B cell (primary cell): ENCODE measurements at regions not wholly inside any gene's neighbourhood (a gene's known extent, or its start where the extent isn't known, plus 50 kb on each side); places are given as distances from the start of the nearest gene placed in this dataset.

ENCODE experiments used
- ATAC-seq: fragments of 200-7000 bp; cut with Tn5 transposase; one replicate; pipeline ENCODE4 v1.10.0; 2021; ENCODE audit warnings: low read depth, mild to moderate bottlenecking, moderate number of reproducible peaks, moderate library complexity
- CTCF ChIA-PET: fragments of 350-600 bp; sonication (Branson Sonifier 250); formaldehyde crosslinking; loops from one replicate; lab custom pipeline; 2021; ENCODE audit warnings: antibody characterized with exemption, inconsistent platforms; lab: Charles Lee
- POLR2A ChIA-PET: fragments of 350-600 bp; sonication (Branson Sonifier 250); formaldehyde crosslinking; loops from one replicate; lab custom pipeline; 2021; ENCODE audit warnings: antibody characterized with exemption; lab: Charles Lee
- DNase-seq: peaks from one replicate; pipeline ENCODE4 v3.0.0; 2013
- H2AFZ ChIP-seq: 2 replicates; pipeline ENCODE4 v1.6.1; 2012; ENCODE audit warnings: mild to moderate bottlenecking, low read depth, low read length; ENCODE audit not compliant: insufficient read depth, poor library complexity, severe bottlenecking
- H3K27ac ChIP-seq, 2 donors: 1 replicate in 1 of 2; 2 replicates in 1 of 2; pipeline ENCODE4 v1.5.1; 2012 to 2013; ENCODE audit warnings: low read length in 2 of 2, mild to moderate bottlenecking in 2 of 2, moderate library complexity in 1 of 2
- H3K27me3 ChIP-seq, 4 experiments: fragments of 200-600 bp in 1 of 4; sonication (generic) in 1 of 4; replicated peaks in 1 of 4; 1 replicate in 2 of 4; 2 replicates in 2 of 4; pipeline versions ENCODE4 v1.6.1 to v1.7.0; 2013 to 2016; ENCODE audit warnings: low read length in 3 of 4, mild to moderate bottlenecking in 2 of 4, mixed read lengths in 1 of 4, moderate library complexity in 1 of 4; ENCODE audit not compliant: insufficient read depth in 4 of 4, control insufficient read depth in 3 of 4; ENCODE audit errors: control extremely low read depth in 1 of 4
- H3K36me3 ChIP-seq, 2 experiments: replicated peaks in 1 of 2; 1 replicate in 1 of 2; 2 replicates in 1 of 2; pipeline versions ENCODE4 v1.6.1 to v1.7.1; 2013; ENCODE audit warnings: low read length in 1 of 2; ENCODE audit not compliant: insufficient read depth in 2 of 2, control insufficient read depth in 1 of 2; ENCODE audit errors: control extremely low read depth in 1 of 2, extremely low read depth in 1 of 2
- H3K4me1 ChIP-seq, 2 donors: fragments of 200-600 bp in 1 of 2; sonication (generic) in 1 of 2; 1 replicate in 1 of 2; 2 replicates in 1 of 2; pipeline versions ENCODE4 v1.5.1 to v1.6.1; 2013 to 2017; ENCODE audit warnings: low read length in 2 of 2; ENCODE audit not compliant: control insufficient read depth in 2 of 2, insufficient read depth in 2 of 2
- H3K4me2 ChIP-seq: replicated peaks from 2 replicates; pipeline ENCODE3; 2012; ENCODE audit warnings: mild to moderate bottlenecking, low read depth, low read length; ENCODE audit not compliant: poor library complexity, severe bottlenecking
- H3K4me3 ChIP-seq, 5 experiments: fragments of 200-600 bp in 1 of 5; sonication (generic) in 1 of 5; 1 replicate in 3 of 5; 2 replicates in 2 of 5; pipeline versions ENCODE4 v1.5.1 to v1.7.0; 2011 to 2016; ENCODE audit warnings: low read length in 4 of 5, mild to moderate bottlenecking in 4 of 5, low read depth in 2 of 5, control low read depth in 1 of 5, moderate library complexity in 1 of 5; ENCODE audit not compliant: insufficient read depth in 1 of 5; ENCODE audit errors: control extremely low read depth in 1 of 5, extremely low read depth in 1 of 5
- H3K79me2 ChIP-seq: fragments of 200-600 bp; sonication (generic); one replicate; pipeline ENCODE4 v1.6.0; 2016; ENCODE audit warnings: low read length; ENCODE audit not compliant: control insufficient read depth, insufficient read depth
- H3K9ac ChIP-seq: fragments of 200-600 bp; sonication (generic); 2 replicates; pipeline ENCODE4 v1.6.1; 2017; ENCODE audit warnings: mild to moderate bottlenecking, low read length, moderate library complexity
- H3K9me3 ChIP-seq, 3 donors: one replicate each; pipeline versions ENCODE4 v1.6.1 to v1.7.1; 2013; ENCODE audit warnings: low read length in 2 of 3; ENCODE audit not compliant: control insufficient read depth in 2 of 3, insufficient read depth in 1 of 3; ENCODE audit errors: control extremely low read depth in 1 of 3
- H4K20me1 ChIP-seq: 2 replicates; pipeline ENCODE4 v1.6.0; 2012; ENCODE audit warnings: mild to moderate bottlenecking, low read length; ENCODE audit not compliant: insufficient read depth, control insufficient read depth, poor library complexity, severe bottlenecking
- H3K27ac Mint-ChIP-seq: one replicate; pipeline ENCODE4 v1.8.0; 2021; ENCODE audit warnings: mixed read lengths
- H3K27me3 Mint-ChIP-seq: one replicate; pipeline ENCODE4 v1.8.0; 2021; ENCODE audit warnings: mixed read lengths
- H3K4me1 Mint-ChIP-seq: one replicate; pipeline ENCODE4 v1.8.0; 2021; ENCODE audit warnings: mixed read lengths
- H3K4me3 Mint-ChIP-seq: one replicate; pipeline ENCODE4 v1.8.0; 2021; ENCODE audit warnings: mixed read lengths
- H3K9me3 Mint-ChIP-seq: one replicate; pipeline ENCODE4 v1.8.0; 2022; ENCODE audit warnings: mixed read lengths; ENCODE audit not compliant: insufficient read depth
- CTCF ChIP-seq: fragments of 200-600 bp; IDR thresholded peaks from one replicate; pipeline ENCODE4 v1.8.0; 2022; ENCODE audit warnings: antibody characterized with exemption, mild to moderate bottlenecking
- EZH2 ChIP-seq: IDR thresholded peaks from 2 replicates; pipeline ENCODE4 v1.6.1; 2012; ENCODE audit warnings: borderline replicate concordance, low read depth, mild to moderate bottlenecking, moderate library complexity, low read length; ENCODE audit not compliant: insufficient read depth, poor library complexity, severe bottlenecking
- WGBS: methylation state at CpG from one replicate; pipeline ENCODE4 v1.1.5; 2013; ENCODE audit warnings: missing lambda C conversion rate; ENCODE audit not compliant: insufficient coverage; 5-methylcytosine and 5-hydroxymethylcytosine counted together
- intact Hi-C: fragments of 100-400 bp; cut with micrococcal nuclease; formaldehyde crosslinking; loops from one replicate; pipeline ENCODE4 v1.10.0; 2022

- Histone ChIP-seq H3K79me2 (no peaks in the 10 kb centered on the region), H3K36me3 (no peaks in the 10 kb centered on the region), H3K27me3 (peaks cover 0 to 49% (median 43%) of the 10 kb centered on the region in 4 experiments), H3K27ac (no peak overlapping the region), H2AFZ (no peak overlapping the region), H3K9me3 (peaks cover 0 to 28% (median 2%) of the 10 kb centered on the region in 3 donors), H3K4me3 (peak overlapping the region in 1 of 5 experiments; percentile 6), H3K4me2 (peak overlapping the region; percentile 42), H3K9ac (no peak overlapping the region), H4K20me1 (no peaks in the 10 kb centered on the region), H3K4me1 (peaks cover 16 to 20% of the 10 kb centered on the region in 2 donors)
- DNase-seq (no peak), ATAC-seq (no peak)
- WGBS: 10% methylated on average over 6 of the region's 19 CpGs
- TF ChIP-seq CTCF (no peak), EZH2 (no peak)
- H3K4me3 Mint-ChIP-seq: peak overlapping the region; percentile 2
- no peaks in the 10 kb centered on the region for H3K4me1 Mint-ChIP-seq
- POLR2A ChIA-PET: no interaction called here
- CTCF ChIA-PET: no interaction called here
- intact Hi-C loops: no loop called here
- H3K9me3 Mint-ChIP-seq: no peaks in the 10 kb centered on the region
- peaks cover 36% of the 10 kb centered on the region for H3K27me3 Mint-ChIP-seq
- H3K27ac Mint-ChIP-seq: no peak overlapping the region
Measured at GRCh38 chr6:27593200-27593818, 120.4 kb upstream of the ZNF184 start.

- H2AFZ ChIP-seq: peak overlapping the region; percentile 3
- no peak overlapping the region for H3K4me3 Mint-ChIP-seq
- peak; percentile 14 for ATAC-seq
Measured at GRCh38 chr6:27592481-27593199, 119.7 kb upstream of the ZNF184 start.

More at GRCh38 chr6:27592481-27593199, 119.7 kb upstream of the ZNF184 start:
- no peak overlapping the region for H3K27ac ChIP-seq
- H3K9me3 ChIP-seq: peaks cover 0 to 28% (median 2%) of the 10 kb centered on the region in 3 donors
- H3K4me3 ChIP-seq: peak overlapping the region in 2 of 5 experiments; percentile 0 to 6
- Mint-ChIP-seq H3K9me3 (no peaks in the 10 kb centered on the region), H3K27me3 (peaks cover 38% of the 10 kb centered on the region), H3K4me1 (no peaks in the 10 kb centered on the region), H3K27ac (no peak overlapping the region)
- ChIA-PET CTCF (no interaction called here), POLR2A (no interaction called here)
- peaks cover 16 to 20% of the 10 kb centered on the region in 2 donors for H3K4me1 ChIP-seq
- no peak for TF ChIP-seq EZH2
- TF ChIP-seq CTCF: no peak
- no peak overlapping the region for H3K9ac ChIP-seq
- H3K27me3 ChIP-seq: peaks cover 0 to 49% (median 39%) of the 10 kb centered on the region in 4 experiments
- H3K36me3 ChIP-seq: no peaks in the 10 kb centered on the region
- no peaks in the 10 kb centered on the region for H4K20me1 ChIP-seq
- H3K4me2 ChIP-seq: peak overlapping the region; percentile 42
- peak; percentile 53 for DNase-seq
- intact Hi-C loops: no loop called here
- 6% methylated on average over 17 of the region's 22 CpGs for whole genome bisulfite sequencing
- H3K79me2 ChIP-seq: no peaks in the 10 kb centered on the region
